Superior temporal gyrus (tissue), 1 donor: ENCODE measurements at regions not wholly inside any gene's neighbourhood (a gene's known extent, or its start where the extent isn't known, plus 50 kb on each side); places are given as distances from the start of the nearest gene placed in this dataset.
A peak's percentile ranks its signal among the peaks of the same experiment; 100 is the strongest.

Experiments
- DNase-seq: peaks from one replicate; pipeline ENCODE4 v3.0.0-alpha.2; 2016; ENCODE audit errors: extremely low spot score

DNA sequence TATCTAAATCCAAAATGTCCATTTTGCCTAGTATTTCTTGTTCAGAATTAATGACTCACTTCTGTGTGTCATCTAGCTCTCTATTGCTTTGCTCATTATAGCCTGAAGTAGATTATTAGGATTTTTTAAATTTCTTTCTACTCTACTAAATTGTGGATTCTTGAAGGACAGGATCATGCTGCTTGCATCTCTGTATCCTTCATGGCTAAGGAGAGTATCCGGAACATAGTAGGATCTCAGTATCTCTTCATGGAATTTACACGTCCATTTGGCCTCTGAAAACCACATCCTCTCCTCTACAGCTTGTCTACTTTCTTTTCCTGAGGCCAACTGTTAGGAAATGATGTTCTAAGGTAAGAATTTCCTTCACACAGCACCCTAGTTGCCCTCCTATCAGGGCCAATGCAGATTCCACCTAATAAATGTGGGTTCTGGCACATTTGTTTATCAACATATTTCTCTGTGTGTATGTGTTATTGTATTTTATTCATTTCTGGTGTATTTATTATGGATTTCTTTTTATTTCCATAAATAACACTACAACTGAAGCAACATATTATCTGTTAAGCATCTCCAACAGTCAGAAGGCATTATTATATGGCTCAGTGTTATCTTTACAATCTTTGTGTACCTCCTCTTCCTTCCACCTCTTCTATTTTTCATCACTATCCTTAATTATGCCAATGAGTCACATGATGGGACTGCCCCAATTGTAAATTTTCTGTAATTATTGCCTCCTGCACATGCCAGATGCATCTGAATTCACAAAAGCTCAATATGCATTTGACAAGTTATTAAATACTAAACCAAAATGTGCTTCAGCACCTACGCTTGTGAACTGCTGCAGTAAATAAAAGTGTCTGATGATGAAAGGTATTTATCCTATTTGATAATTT is 557.8 kb upstream of the TLE4 start:
- DNase-seq, result no peak

- no peak for DNase-seq
Observed at GRCh38 chr9:79014929-79015699, 556.7 kb upstream of the TLE4 start.

GRCh38 chr9:79015951-79016350 is 555.8 kb upstream of the TLE4 start:
- DNase-seq, result no peak

DNA sequence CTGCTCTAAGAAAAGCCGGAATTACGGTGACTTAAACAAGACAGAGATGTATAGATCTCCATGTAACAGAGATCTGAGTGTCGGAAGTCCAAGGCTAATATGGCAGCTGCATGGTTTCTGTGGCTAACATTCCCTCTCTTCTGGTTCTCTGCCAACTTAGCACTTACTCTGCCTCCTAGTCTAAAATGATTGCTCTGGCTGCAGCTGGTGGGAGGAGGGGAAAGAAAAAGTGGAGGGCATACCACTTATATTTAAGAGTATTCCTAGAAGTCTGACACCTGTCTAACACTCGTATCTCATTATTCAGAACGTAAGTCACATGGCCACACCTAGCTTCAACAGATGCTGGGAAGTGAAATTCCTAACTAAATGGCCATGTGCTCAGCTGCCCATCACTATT is 551.5 kb upstream of the TLE4 start:
- DNase-seq, result no peak

- no peak for DNase-seq
Observed at GRCh38 chr9:79021084-79021483, 550.7 kb upstream of the TLE4 start.

GRCh38 chr9:79023134-79023580 is 548.6 kb upstream of the TLE4 start:
- no peak for DNase-seq

DNA sequence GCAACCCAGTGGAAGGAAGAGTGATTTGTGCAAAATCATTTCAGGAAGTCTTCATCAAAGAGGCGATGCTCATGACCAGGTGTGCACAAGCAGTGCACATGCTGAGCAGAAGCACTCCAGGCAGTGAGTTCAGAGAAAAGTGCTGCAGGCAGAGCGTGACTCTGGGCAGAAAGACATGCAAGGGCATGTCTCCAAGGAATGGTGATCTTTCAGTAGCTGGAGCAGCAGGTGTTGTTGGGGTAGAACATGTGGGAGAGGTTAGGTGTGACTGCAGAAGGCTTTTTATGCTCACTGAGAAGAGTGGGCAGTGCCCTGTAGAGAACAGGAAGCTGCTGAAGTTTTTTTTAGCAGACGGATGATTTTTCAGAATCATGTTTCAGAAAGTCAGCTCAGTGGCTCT is 545.4 kb upstream of the TLE4 start:
- DNase-seq, result peak; percentile 51

- DNase-seq, result no peak
Observed at GRCh38 chr9:79028101-79028500, 543.7 kb upstream of the TLE4 start.

GRCh38 chr9:79034583-79034982 is 537.2 kb upstream of the TLE4 start:
- no peak for DNase-seq

DNA sequence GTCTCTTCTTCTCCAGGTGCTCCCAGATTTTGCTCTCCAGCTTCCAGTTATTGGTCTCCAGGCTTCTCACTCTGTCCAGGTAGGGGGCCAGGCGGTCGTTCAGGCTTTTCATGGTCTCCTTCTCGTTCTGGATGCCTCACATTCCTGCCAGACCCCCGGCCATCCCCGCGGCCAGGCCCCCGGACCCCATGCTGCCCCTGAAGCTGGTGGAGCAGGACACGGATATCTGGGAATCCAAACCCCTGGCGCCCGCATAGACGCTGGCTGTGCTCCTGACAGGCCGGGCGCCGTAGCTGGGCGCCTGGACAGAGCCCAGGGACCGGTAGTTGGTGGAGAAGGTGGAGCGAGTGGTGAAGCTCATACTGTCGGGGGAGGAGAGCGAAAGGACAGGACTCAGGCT is 534.4 kb upstream of the TLE4 start:
- no peak for DNase-seq

- DNase-seq, result no peak
Observed at GRCh38 chr9:79040671-79041070, 531.1 kb upstream of the TLE4 start.

DNA sequence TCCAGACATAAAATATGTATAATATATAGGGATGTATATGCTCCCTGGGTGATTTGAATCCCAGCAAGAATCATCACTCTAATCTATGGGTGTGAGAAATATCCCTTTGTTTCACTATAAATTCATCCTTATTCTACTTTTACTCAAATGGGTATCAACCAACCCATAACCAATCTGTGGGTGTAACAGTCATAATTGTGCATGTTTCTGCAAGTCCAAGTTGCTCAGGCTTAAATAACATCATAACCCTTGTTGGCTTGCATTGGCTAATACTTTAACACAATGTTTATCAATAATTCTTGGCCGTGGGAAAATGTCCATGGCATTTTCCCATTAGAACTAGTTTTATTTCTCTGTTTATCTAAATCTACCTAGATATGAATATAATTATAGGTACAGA is 530.5 kb upstream of the TLE4 start:
- no peak for DNase-seq

DNA sequence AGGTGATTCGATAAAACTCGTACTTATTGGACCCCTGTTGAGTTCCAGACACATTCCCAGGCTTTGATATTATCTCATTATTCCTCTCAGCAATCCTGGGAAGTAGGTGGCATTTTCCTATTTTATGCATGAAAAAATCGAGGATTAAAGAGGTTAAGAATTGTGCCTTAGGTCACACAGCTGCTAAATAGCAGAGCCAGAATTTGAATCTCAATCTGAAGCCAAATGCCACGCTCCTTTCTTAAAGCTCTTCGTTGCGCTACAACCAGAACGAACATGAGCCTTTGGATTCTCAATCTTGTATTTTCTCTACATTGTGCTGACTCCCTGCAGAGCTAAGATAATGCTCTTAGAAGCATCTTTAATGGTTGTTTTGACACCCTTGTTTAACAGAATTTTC is 527.8 kb upstream of the TLE4 start:
- no peak for DNase-seq

DNA sequence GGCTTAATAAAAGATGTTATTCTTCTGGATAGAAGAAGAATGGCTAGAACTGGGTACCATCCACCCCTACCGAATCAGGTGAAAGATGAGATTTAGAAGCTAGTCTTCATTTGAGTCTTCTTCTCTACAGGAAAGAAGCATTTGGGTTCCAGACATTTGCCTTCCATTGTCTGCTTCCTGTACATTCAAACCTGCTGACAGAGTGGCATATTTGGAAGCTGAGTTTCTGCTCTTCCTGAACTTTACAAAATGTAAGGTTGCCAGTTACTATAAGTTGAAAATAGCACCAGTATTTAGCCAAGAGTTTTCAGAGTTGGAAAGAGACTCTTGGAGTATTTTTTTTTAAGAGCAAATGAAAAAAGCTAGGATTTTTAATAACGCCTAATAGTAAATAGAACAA is 525.4 kb upstream of the TLE4 start:
- DNase-seq, result no peak

- DNase-seq, result no peak
Observed at GRCh38 chr9:79049371-79049770, 522.4 kb upstream of the TLE4 start.

DNA sequence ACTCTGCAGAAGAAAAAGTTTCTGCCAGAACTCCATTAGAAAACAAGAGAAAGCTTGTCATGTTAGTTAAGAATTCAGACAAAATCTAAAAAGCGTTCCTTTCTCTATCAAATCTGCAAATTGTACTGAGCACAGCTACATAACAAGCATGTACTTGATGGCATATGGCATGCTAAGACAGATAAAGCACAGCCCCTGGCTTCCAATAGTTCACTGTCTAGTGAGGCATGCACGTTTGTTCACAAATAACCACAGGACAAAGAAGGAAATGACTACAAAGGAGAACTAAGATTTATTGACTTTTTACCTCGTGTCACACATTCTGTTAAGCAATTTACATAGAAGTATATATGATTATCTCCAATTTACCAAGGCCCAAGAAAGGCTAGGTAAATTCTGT is 518.2 kb upstream of the TLE4 start:
- DNase-seq, result no peak

- no peak for DNase-seq
Observed at GRCh38 chr9:79054500-79054899, 517.3 kb upstream of the TLE4 start.

- DNase-seq, result no peak
Observed at GRCh38 chr9:79056041-79056440, 515.7 kb upstream of the TLE4 start.

DNA sequence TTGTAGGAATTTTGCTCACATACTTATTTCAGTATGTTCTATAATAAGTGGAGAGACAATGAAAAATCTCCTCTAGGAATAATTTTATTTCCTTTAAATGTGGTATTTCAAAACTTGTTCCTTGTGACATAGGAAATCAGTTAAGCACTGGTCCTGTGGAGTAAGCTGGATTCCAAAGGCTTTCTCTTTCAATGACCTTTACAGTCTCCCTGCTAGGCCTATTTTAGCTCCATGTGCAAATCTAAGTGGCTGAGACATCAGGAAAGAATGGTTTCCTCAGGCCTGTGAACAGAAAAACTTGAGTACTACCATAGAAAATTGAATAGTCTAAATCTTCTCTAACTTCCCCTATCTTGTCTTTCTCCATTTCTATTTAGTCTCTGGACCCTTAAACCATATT is 514.2 kb upstream of the TLE4 start:
- DNase-seq, result no peak

GRCh38 chr9:79060766-79061165 is 511.0 kb upstream of the TLE4 start:
- DNase-seq, result no peak

- DNase-seq, result no peak
Observed at GRCh38 chr9:79061752-79062616, 509.8 kb upstream of the TLE4 start.

DNA sequence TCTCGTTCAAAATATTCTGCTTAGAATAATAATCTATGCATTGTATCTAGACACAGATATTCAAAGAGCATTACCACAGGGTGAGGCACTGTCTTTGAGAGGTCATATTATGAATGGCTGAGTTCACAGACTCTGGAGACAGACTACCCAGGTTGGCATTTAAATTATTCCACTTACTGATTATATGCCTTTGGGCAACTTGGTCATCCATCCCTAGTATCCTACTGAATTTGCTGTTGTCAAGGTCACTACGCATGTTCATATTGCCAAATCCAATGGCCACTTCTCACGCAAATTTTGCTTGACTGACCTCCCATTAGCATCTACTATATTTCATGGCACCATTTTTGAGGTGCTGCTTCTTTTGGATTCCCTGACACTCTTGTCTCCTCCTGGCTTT is 498.6 kb upstream of the TLE4 start:
- no peak for DNase-seq
